WI38 (cell line): ENCODE measurements at regions not wholly inside any gene's neighbourhood (a gene's known extent, or its start where the extent isn't known, plus 50 kb on each side); places are given as distances from the start of the nearest gene placed in this dataset.

ENCODE experiments used
- H3K4me3 ChIP-seq: 2 replicates; pipeline ENCODE4 v1.5.1; 2011; ENCODE audit warnings: low read depth, mild to moderate bottlenecking, control low read depth, low read length
- TF ChIP-seq, protein P1 (sequence below): IDR thresholded peaks from 2 replicates; pipeline ENCODE4 v1.5.1; 2012; ENCODE audit warnings: low read depth, mild to moderate bottlenecking, control low read depth, low read length

DNA sequence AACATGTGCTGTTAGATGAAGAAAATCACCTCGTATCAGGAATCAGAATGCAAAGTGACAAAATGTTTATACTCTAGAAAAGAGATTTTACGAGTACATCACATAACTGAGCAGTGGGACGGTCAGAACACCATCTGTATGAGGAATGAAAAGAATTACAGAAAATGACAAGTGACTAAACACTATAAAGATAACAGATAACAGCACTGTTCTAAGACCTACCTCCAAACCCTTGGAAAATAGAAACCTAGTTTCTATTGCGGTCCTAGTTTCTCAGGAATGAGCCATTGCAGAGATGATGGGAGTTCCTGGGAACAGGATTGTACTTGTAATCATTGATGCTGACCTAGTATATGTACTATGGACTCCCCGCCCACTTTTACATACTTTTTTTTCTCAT lies 839.4 kb upstream of the ADAMTS5 start:
- H3K4me3 ChIP-seq: no peak overlapping the region
- TF ChIP-seq, protein P1, sequence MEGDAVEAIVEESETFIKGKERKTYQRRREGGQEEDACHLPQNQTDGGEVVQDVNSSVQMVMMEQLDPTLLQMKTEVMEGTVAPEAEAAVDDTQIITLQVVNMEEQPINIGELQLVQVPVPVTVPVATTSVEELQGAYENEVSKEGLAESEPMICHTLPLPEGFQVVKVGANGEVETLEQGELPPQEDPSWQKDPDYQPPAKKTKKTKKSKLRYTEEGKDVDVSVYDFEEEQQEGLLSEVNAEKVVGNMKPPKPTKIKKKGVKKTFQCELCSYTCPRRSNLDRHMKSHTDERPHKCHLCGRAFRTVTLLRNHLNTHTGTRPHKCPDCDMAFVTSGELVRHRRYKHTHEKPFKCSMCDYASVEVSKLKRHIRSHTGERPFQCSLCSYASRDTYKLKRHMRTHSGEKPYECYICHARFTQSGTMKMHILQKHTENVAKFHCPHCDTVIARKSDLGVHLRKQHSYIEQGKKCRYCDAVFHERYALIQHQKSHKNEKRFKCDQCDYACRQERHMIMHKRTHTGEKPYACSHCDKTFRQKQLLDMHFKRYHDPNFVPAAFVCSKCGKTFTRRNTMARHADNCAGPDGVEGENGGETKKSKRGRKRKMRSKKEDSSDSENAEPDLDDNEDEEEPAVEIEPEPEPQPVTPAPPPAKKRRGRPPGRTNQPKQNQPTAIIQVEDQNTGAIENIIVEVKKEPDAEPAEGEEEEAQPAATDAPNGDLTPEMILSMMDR: no peak

DNA sequence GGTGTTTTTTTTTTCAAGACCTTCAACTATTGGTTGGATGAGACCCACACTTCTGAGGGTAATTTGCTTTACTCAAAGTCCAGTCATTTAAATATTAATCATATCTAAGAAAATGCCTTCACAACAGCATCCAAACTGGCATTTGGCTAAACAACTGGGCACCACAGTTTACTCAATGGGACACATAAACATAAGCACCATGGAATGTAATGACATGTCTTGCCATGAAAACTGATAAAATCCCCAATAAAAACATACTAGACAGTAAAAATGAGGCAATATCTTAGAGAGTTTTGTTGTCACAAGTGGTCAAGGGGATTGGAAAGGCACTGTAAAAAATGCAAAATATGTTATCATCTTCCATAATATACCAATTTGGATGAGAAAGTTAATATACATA lies 838.8 kb upstream of the ADAMTS5 start:
- no peak overlapping the region for H3K4me3 ChIP-seq
- TF ChIP-seq, protein P1: no peak

DNA sequence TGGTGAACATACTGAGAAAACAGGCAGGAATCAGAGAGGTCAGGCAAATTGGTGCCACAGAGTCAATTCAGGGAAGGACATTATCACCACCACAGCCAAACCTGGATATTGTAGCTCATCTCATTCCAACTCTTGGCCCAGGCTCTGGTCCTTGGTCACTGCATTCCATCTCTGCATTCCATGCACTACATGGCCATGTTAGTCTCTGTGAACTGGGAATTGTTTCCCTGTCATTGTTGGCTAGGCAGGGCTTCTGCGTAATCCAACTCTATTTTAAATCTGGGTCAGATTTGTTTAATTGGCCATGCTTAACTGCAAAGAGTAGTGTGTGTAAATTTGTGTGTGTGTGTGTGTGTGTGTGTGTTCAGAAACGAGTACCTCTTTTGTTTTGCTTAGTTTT lies 837.6 kb upstream of the ADAMTS5 start:
- TF ChIP-seq, protein P1: no peak
- H3K4me3 ChIP-seq: no peak overlapping the region

DNA sequence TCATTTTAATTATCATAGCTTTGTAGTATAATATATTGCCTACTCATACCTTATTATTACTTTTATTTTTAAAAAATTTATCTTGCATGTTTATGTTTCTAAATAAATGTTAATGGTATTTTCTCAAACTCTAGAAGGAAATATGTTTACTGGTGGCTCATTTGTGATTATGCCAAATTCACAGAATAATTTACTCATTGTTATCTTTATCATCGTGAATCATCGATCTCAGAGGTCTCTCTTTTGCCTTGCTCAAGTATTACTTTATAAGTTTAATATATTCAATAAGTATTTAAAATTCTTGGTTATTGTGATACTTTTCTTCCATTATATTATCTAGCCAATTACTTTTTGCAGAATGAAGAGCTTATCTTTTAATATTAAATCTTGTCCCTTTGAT lies 836.7 kb upstream of the ADAMTS5 start:
- H3K4me3 ChIP-seq: no peak overlapping the region
- TF ChIP-seq, protein P1: no peak

DNA sequence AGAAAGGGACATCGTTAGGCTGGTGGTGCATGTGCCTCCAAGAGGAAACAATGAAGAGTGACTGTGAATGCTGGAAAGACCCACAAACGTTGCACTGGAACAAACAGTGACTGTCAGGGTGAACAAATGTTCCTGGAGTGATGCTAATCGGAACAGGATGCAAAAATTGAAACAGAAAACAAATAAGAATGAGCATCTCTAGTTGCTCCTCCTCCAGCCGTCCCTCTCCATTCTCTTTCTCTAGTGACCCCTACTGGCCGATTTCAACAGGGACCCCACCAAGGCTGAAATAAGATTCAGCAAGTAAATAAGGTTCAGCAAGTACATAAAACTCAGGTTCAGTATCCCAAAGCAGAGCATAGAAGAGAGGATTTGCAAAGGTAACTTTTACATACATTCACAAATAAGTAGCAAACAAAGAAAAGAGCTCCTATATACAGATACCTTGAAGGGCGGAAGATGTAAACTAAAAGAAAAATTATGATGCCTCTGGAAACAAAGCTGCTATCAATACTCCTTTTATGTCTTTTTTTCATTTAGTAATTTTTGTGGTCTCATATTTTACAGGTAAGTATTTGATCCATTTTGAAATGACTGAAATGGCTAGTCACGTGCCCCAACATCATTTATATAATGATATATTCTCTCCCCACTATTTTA lies 836.1 kb upstream of the ADAMTS5 start:
- no peak overlapping the region for H3K4me3 ChIP-seq
- TF ChIP-seq, protein P1: peak; percentile 48

DNA sequence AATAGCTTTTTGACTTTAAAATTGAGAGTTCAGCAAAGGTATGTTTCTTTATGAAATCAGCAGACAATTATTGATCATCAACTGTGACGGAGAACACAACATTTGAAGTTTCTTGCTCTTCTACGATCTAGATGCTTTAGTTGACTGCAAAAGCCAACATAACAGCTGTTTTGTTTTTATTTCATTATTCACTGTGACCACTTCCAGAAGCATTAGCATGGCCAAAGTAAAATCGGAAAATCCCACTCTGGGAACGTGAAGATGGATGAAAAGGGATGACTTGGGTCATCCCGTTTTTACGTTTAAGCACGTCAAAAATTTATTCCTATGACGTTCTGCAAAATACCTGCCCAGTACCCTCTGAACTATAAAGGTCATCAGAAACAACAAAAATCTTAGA lies 833.0 kb upstream of the ADAMTS5 start:
- TF ChIP-seq, protein P1: no peak

DNA sequence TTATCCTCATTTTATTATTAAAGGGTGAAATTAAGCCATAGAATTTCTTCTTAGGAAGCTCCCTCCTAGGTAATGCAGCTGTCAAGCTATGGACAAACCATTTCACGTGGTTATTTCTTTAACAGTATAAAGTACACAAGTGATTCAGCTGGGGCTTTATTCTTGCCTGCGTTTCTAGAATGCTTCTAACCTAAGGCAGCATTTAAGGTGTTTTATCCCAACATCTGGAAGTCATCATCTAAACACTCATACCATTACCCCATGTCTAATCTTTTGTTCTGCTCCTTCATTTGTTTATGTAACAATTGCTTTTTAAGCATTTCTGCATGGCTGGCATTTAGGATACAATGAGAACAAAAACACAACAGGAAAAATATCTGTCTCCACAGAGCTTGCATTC lies 829.2 kb upstream of the ADAMTS5 start:
- H3K4me3 ChIP-seq: no peak overlapping the region
- TF ChIP-seq, protein P1: no peak

More for the DNA sequence above, 833.0 kb upstream of the ADAMTS5 start:
- no peak overlapping the region for H3K4me3 ChIP-seq
